ENCODE measurements at regions not wholly inside any gene's neighbourhood (a gene's known extent, or its start where the extent isn't known, plus 50 kb on each side); places are given as distances from the start of the nearest gene placed in this dataset.

DNA sequence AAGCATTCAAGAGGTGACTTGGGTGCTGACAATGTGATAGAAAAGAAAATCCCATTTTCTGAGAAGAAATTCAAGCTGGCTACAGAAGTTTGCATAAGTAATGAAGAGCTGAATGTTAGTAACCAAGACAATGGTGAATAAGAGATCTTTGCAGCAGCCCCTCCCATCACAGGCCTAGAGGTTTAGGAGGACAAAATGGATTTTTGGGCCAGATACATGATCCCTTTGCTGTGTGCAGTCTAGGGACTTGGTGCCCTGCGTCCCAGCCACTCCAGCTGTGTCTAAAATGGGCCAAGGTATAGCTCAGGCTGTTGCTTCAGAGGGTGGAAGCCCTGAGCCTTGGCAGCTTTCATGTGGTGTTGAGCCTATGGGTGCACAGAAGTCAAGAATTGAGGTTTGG is 107.0 kb upstream of the EPHA5 start:
- no peak for DNase-seq (ENCODE audit: low read depth)

DNA sequence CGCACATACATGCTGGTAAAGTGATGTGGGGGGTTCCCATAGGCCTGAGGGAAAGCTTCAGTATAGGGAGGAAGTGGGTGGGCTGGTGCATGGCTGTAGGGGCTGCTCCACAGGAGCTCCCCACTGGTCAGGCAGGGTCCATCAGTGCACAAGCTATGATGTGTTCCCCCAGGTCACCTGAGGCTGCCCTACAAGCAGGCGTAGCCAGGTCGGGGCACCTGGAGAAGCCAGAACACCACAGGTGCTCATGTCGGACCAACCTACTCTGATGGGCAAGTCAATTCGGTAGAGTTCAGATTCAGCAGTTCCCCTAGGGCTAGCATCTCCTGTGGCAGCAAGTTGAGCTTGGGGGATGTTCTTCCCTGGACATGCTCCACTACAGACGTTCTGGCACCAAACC is 103.3 kb upstream of the EPHA5 start:
- DNase-seq (ENCODE audit: low read depth): no peak

DNA sequence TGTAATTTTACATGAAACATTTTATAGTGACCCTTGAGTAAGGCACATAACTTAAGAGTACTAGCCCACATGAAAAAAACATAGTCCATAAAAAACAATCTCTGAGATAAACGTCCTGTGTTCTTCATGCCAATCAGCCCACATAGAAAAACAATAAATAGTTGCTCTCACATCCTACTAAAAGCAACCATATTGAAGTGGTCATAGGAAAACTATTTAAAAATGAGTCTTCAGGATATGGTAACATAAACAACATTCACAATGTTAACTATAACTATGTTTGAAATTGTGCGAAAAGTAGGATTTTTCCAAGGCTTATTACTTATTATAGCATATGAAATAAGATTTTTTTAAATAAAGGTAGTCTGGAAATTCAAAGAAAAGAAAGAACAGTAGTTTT is 77.1 kb upstream of the EPHA5 start:
- DNase-seq (ENCODE audit: low read depth): no peak

DNA sequence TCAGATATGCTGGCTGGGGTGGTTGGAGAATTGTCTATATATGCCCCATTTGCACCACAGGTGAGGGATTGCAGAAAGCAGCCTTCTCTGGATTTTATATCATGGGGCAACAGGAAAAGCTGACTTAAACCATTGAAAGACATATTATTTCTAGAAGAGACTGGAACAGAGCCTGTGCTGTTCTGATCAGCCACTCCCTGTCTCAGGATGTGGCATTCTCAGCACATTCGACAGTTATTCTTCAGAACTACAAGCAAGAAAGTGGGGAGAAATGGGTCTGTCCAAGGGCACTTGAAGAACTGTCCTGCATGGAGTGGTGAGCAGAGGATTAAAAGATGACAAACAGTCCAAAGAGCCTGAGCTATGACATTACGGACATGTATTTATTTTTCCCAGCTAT is 67.8 kb upstream of the EPHA5 start:
- no peak for DNase-seq (ENCODE audit: low read depth)

DNA sequence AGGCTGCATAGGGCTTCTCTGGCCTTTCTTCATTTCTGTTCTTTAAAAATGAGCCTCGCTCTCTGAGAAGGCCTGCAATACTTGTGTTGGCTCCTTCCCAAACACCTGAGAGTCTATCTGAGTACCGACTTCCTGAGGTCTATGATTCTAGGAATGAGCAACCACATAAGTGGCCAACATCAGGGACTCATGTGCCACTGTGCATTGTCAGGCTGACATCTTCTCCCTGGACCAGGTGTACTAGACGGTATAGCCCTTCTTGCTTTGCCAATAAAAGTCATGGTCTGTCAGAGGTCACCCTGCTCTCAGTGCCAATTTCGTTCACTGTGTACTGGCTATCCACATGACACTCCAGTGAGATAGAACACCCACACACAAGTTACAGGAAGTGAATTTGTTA is 67.4 kb upstream of the EPHA5 start:
- DNase-seq (ENCODE audit: low read depth): no peak

DNA sequence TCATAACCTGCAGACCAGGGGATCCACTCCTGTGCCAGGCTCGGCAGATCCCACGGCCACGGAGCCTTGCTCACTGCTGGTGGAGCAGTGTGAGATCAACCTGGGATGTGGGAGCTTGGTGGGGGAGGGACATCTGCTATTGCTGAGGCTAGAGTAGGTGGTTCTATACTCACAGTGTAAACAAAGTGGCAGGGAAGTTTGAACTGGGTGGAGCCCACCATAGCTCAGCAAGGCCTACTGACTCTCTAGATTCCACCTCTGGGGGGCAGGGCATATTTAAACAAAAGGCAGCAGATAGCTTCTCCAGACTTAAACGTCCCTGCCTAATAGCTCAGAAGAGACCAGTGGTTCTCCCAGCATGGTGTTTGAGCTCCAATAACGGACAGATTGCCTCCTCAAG is 54.7 kb upstream of the EPHA5 start:
- no peak for DNase-seq (ENCODE audit: low read depth)
